Muscle of arm (tissue), 1 donor: ENCODE measurements at regions not wholly inside any gene's neighbourhood (a gene's known extent, or its start where the extent isn't known, plus 50 kb on each side); places are given as distances from the start of the nearest gene placed in this dataset.

Source experiments
- DNase-seq: peaks from one replicate; pipeline ENCODE4 v3.0.0-alpha.2; 2013

GRCh38 chr4:15130441-15130840, 128.2 kb downstream of the CPEB2 start:
- no peak for DNase-seq

DNA sequence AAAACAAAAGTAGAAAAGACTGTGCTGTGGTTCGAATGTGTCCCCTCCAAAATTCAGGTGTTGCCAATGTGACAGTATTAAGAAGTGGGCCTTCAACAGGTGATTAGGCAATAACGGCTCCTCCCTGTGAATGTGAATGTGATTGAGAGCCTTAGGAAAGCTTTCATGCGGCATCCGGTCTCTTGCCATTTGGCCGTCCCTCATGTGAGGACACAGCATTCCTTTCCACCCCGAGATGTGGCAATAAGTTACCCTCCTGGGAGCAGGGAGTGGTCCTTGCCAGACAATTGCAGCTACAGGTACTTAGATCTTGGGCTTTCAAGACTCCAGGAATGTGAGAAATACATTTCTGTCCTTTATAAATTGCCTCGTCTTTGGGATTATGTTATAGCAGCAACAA, 129.3 kb downstream of the CPEB2 start:
- no peak for DNase-seq

GRCh38 chr4:15132739-15133138, 130.5 kb downstream of the CPEB2 start:
- no peak for DNase-seq

- DNase-seq = no peak
These were observed 137.3 kb downstream of the CPEB2 start for GRCh38 chr4:15139599-15139998.

GRCh38 chr4:15142201-15142600, 139.9 kb downstream of the CPEB2 start:
- DNase-seq = no peak

- DNase-seq = no peak
These were observed 141.3 kb downstream of the CPEB2 start for GRCh38 chr4:15143551-15143950.

- no peak for DNase-seq
These were observed 142.1 kb downstream of the CPEB2 start for GRCh38 chr4:15144249-15144966.

DNA sequence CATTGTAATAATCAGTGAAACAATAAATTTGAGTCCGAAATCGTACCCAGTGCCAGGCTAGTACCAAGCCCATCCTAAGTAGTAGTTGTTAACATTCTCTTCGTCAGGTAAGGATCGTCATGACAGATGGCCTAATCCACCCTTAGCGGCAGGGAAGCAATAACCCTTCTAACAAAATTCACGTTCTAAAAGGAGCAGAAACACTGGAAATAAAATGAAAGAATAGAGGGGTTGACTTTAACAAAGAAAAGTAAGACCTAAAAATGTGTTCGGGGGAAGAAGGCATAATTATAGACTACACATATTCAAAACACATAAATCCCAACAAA, 142.7 kb downstream of the CPEB2 start:
- no peak for DNase-seq

GRCh38 chr4:15145709-15146108, 143.4 kb downstream of the CPEB2 start:
- DNase-seq = no peak

- DNase-seq = no peak
These were observed 145.4 kb downstream of the CPEB2 start for GRCh38 chr4:15147714-15148113.

GRCh38 chr4:15148199-15148598, 145.9 kb downstream of the CPEB2 start:
- no peak for DNase-seq

DNA sequence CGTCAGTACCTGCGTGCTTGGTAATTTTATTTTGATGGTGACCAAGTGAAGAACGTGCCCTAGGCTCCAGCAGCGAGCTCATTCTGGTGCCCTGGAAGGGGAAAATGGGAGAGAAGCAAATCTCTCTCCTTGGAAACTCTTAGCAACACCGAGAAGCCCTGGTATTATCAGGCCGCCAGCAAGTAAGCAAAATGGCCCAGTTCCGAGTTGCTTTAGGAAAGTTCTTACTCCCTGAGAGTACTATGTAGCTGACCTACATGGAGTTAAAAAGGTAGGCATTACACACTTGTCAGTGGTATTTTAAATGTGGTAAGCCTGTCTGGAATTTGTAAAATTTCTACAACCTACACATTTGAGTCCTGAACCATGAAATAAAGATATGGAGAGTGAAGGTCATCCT, 146.4 kb downstream of the CPEB2 start:
- DNase-seq = no peak

DNA sequence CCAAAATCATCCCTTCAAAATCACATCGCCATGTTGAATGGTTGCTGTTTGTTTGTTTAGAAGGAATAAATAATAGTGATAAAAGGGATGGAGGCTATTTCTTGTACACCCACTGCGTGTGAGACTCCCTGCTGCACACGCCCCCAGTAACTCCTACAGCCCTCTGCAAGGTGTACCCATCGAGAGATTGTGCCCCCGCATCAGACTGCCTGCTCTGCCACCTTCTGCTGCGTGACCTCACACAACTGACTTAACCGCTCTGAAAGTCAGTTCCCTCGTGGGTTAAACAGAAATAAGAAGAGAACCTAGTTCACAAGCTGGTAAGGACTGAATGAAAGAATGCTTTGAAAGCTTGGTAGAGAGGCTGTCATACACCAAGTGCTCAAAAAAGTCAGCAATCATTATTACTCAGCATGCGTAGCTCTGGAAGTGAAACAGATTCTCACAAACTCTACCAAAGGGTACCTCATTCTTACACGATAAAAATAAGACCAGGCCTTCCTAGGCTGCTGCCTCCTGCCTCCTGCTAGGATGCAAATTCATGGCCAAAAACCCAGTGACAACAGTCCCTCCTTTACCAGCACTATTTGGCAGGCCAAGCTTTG, 147.1 kb downstream of the CPEB2 start:
- no peak for DNase-seq

DNA sequence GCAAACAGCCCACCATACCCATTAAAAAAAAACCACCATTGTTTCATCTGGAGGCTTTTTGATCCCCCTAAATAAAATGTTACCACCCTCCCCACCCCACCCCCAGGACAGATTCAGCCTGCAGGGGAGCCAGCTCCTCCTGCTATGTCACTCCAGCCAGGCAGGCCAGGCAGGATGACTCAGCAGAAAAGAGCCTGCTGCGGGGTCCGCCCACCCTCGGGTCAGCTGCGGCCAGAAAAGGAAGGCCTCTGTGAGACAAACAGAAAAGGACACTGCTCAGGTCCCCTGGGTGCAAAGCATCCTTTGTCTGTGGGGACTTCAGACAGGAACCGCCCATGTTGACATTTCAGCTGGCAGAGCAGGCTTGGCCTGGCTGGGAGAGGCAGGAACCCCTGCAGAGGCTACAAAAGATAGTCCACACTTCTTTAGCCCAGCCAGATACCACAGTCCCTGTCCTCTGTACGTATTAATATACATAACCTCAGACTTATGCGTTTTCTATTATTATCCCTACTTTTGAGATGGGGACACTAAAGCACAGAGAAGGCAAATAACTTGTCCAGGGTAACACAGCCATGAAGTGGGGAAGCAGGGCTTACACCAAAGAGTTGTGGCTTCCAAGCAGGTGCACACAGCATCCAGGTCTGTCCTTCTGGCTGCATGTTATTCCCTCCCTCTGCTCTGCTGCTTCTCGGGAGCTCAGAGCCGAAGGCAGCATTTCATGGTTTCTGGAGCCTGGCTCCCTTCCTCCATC, 147.7 kb downstream of the CPEB2 start:
- DNase-seq = peak; percentile 52

DNA sequence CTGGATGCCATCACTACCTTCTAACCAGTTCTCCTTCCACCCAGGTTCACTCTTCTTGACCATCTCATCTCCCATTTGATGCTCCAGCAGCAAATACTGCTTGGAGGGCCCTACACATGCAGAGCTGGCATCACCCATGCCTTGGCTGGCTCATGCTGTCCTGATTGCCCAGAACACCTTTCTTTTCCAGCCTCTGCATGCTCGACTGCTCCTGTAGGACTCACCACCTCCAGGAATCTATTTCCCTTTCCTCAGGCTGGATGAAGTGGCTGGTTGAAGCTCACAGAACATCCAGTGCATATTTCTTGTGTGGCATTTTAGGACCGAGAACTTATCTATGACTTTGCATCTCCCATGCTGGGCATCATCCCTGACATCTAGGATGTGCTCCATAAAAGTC, 148.3 kb downstream of the CPEB2 start:
- no peak for DNase-seq

DNA sequence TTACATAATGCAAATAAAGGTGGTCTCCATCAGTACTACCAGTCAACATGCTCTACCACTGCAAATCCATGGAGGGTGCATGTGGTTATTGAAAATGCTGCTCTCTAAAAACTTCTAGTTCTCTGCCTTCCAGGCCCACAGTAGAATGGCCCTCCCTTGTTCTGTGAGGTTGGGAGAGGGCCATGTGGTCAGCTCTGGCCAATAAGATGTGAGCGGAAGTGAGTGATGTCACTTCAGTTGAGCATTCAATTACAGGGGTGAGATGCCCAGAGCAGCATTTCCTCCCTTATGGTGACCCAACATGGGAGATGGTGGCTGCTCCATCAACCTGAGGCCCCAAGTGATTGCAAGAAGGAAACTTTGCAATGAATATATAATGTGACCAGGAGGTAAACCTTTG, 148.8 kb downstream of the CPEB2 start:
- no peak for DNase-seq

- DNase-seq = no peak
These were observed 151.4 kb downstream of the CPEB2 start for GRCh38 chr4:15153662-15154061.

DNA sequence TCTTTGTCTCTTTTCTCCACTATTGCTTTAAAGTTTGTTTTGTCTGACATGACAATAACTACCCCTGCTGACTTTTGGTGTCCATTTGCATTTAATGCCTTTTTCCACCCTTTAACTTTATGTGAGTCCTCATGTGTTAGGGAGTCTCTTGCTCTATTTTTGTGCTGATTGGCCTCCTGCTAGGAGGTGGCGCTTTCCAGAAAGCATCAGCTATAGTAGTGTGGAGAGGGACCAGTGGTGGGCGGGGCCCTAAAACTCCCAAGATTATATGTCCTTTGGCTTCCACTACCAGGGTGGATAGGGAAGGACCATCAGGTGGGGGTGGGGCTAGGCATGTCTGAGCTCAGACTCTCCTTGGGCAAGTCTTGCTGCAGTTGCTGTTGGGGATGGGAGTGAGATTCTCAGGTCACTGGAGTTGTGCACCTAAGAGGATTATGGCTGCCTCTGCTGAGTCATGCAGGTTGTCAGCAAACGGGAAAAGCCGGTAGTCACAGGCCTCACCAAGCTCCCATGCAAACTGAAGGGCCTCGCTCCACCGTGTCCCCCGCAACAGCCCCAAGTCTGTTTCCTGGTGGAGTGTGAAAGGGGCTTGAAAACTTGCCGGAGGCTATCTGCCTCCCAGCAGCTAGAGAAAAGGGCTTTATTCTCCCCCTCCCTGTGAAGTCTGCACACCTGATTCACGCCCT, 156.3 kb downstream of the CPEB2 start:
- DNase-seq = no peak

- no peak for DNase-seq
These were observed 157.3 kb downstream of the CPEB2 start for GRCh38 chr4:15159477-15160019.

DNA sequence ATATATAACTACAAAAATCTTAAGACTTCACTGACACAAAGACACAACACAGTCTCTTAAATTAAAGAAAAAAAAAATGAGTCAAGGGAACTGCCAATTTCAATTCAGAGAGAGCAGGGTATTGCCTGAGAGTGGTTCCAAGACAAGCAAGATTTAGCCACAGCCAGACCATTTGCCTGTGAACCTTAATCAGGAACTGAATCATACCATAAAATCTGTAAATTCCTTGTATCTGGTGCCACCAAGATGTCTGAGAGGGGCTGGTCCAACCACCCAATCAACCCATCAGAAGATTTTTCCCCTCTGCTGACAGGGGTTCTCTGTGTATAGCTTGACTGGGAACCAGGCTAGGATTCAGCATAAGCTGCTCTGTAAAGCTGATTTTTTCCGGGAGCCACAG, 159.2 kb downstream of the CPEB2 start:
- no peak for DNase-seq

DNA sequence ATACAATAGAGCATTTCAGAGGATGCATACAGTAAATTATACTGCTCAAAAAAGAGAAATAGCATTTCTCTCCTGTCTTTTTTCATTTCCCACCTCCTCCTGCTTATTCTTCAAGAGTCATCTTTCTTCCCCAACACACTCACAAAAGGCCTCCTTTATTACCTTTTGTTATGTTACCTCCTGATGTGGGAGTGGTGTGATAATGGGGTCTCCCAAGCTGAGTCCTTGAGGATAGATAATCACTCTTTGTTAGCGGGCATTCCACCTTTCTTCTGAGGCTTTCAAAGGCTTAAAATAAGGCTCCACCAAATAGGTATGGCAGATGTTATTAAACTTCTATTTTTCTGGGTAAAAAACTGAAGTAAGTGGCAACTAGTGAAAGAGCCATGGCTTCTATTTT, 159.8 kb downstream of the CPEB2 start:
- DNase-seq = no peak

DNA sequence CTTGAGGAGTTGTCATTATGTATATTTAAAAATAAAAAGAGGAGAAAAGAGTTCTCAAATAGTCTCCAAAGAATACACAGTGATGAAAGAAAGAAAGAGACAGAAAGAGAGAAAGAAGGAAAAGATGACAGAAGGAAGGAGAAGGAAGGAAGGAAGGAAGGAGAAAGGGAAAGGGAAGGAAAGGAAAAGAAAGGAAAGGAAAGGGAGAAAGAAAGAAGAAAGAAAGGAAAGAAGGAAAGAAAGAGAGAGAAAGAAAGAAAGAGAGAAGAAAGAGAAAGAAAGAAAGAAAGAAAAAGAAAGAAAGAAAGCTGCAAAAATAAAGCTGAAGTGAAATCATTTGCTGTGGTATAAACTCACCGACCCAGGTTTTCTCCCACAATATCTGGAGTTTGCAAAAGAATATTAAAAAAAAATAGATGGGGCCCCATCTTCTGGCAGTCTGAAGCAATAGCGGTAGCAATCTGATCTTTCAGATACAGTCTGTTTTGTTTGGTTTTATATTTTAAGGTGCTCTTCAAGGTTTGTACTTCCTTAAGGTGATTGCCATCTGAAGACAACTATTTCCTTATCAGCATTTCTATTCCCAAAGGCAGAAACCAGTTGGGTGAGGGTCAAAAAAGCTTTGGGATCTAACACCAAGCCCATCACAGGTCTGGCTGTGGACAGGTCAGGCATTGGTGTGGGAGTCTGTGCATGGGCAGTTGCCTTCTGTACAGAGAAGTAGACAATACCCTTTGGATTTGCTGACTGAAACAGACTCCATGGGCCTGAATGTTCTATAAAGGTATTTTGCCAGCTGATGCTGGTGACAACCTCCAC, 160.4 kb downstream of the CPEB2 start:
- no peak for DNase-seq
